ENCODE measurements at regions not wholly inside any gene's neighbourhood (a gene's known extent, or its start where the extent isn't known, plus 50 kb on each side); places are given as distances from the start of the nearest gene placed in this dataset.

GRCh38 chr21:43329711-43330269 lies 97.1 kb downstream of the SIK1 start:
- no peak for DNase-seq
- BruUV-seq (replicated peaks): no TSS peak
- peaks cover 26% of the 10 kb centered on the region for H3K4me1 Mint-ChIP-seq (ENCODE audit: low read depth, unreplicated experiment)
- CTCF ChIA-PET: no interaction called here
- H3K4me3 Mint-ChIP-seq (ENCODE audit: low read depth, unreplicated experiment): no peak overlapping the region
- intact Hi-C loops (cut with micrococcal nuclease; ENCODE audit: unreplicated experiment): no loop called here
- H3K27ac Mint-ChIP-seq (ENCODE audit: unreplicated experiment): no peak overlapping the region
- H3K36me3 Mint-ChIP-seq (ENCODE audit: insufficient read depth, unreplicated experiment): peaks cover 5% of the 10 kb centered on the region
- no peaks in the 10 kb centered on the region for H3K27me3 Mint-ChIP-seq (ENCODE audit: unreplicated experiment)
- TF ChIP-seq CTCF (IDR thresholded peaks at IDR 0.05; ENCODE audit: unreplicated experiment): no peak
- H3K9me3 Mint-ChIP-seq (ENCODE audit: low read depth, unreplicated experiment): no peaks in the 10 kb centered on the region

- BruUV-seq (replicated peaks): no TSS peak
These were observed 97.8 kb downstream of the SIK1 start for GRCh38 chr21:43328958-43329691.

GRCh38 chr21:43328185-43328957 lies 98.6 kb downstream of the SIK1 start:
- Mint-ChIP-seq H3K27ac (ENCODE audit: unreplicated experiment) (no peak overlapping the region), H3K4me3 (ENCODE audit: low read depth, unreplicated experiment) (no peak overlapping the region), H3K27me3 (ENCODE audit: unreplicated experiment) (no peaks in the 10 kb centered on the region), H3K4me1 (ENCODE audit: low read depth, unreplicated experiment) (peaks cover 11% of the 10 kb centered on the region), H3K36me3 (ENCODE audit: insufficient read depth, unreplicated experiment) (peaks cover 5% of the 10 kb centered on the region), H3K9me3 (ENCODE audit: low read depth, unreplicated experiment) (no peaks in the 10 kb centered on the region)
- no peak for DNase-seq
- intact Hi-C loops (cut with micrococcal nuclease; ENCODE audit: unreplicated experiment): no loop called here
- BruUV-seq (replicated peaks): no TSS peak
- TF ChIP-seq CTCF (IDR thresholded peaks at IDR 0.05; ENCODE audit: unreplicated experiment): no peak
- CTCF ChIA-PET: no interaction called here

More at GRCh38 chr21:43328958-43329691, 97.8 kb downstream of the SIK1 start:
- H3K4me1 Mint-ChIP-seq (ENCODE audit: low read depth, unreplicated experiment): peaks cover 19% of the 10 kb centered on the region
- CTCF ChIA-PET: no interaction called here
- H3K4me3 Mint-ChIP-seq (ENCODE audit: low read depth, unreplicated experiment): no peak overlapping the region
- peaks cover 5% of the 10 kb centered on the region for H3K36me3 Mint-ChIP-seq (ENCODE audit: insufficient read depth, unreplicated experiment)
- no peaks in the 10 kb centered on the region for H3K9me3 Mint-ChIP-seq (ENCODE audit: low read depth, unreplicated experiment)
- no peak overlapping the region for H3K27ac Mint-ChIP-seq (ENCODE audit: unreplicated experiment)
- DNase-seq: no peak
- H3K27me3 Mint-ChIP-seq (ENCODE audit: unreplicated experiment): no peaks in the 10 kb centered on the region
- intact Hi-C loops (cut with micrococcal nuclease; ENCODE audit: unreplicated experiment): no loop called here
- TF ChIP-seq CTCF (IDR thresholded peaks at IDR 0.05; ENCODE audit: unreplicated experiment): no peak

- no peak for TF ChIP-seq CTCF (IDR thresholded peaks at IDR 0.05; ENCODE audit: unreplicated experiment)
- H3K27me3 Mint-ChIP-seq (ENCODE audit: unreplicated experiment): no peaks in the 10 kb centered on the region
- no peak overlapping the region for H3K4me3 Mint-ChIP-seq (ENCODE audit: low read depth, unreplicated experiment)
- no peak overlapping the region for H3K27ac Mint-ChIP-seq (ENCODE audit: unreplicated experiment)
- no TSS peak for BruUV-seq (replicated peaks)
- no peaks in the 10 kb centered on the region for H3K4me1 Mint-ChIP-seq (ENCODE audit: low read depth, unreplicated experiment)
- DNase-seq: no peak
- H3K9me3 Mint-ChIP-seq (ENCODE audit: low read depth, unreplicated experiment): no peaks in the 10 kb centered on the region
- H3K36me3 Mint-ChIP-seq (ENCODE audit: insufficient read depth, unreplicated experiment): no peaks in the 10 kb centered on the region
- CTCF ChIA-PET: interaction anchor here (1.1 kb wide), 1 partner anchor 14 kb away, joined by 3 read pairs; no protein-coding TSS in a partner anchor
- intact Hi-C loops (cut with micrococcal nuclease; ENCODE audit: unreplicated experiment): no loop called here
These were observed 100.8 kb downstream of the SIK1 start for GRCh38 chr21:43325968-43326715.

All from Calu3 (cell line).